ENCODE measurements at regions not wholly inside any gene's neighbourhood (a gene's known extent, or its start where the extent isn't known, plus 50 kb on each side); places are given as distances from the start of the nearest gene placed in this dataset.
A peak's percentile ranks its signal among the peaks of the same experiment; 100 is the strongest.
"Not testable (repeated sequence)": the region's sequence is repeated elsewhere in the genome, so short reads cannot be mapped to it uniquely, and the experiment has no call there.

GRCh38 chr11:107276077-107276476 is 181.5 kb downstream of the CWF19L2 start:
- DNase-seq = no peak

DNA sequence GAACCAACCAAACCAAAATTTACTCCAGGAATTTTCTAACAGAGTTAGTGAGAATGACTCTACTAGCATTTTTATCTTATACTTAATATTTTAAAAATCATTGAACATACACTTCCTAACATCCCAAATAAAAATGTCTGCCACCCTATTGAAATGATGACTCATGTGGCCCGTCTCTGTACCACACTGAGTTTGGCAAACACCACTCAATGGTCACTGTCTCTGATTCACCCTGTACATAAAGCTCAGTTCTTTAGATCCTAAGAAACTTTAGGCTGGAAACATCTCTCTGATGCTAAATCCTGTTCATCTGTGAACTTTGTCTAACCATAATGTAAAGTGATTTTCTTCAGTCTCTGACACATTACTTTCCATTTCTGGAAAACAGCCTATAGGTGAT is 182.0 kb downstream of the CWF19L2 start:
- DNase-seq = peak; percentile 5

GRCh38 chr11:107274138-107274537 is 183.5 kb downstream of the CWF19L2 start:
- DNase-seq = no peak

DNA sequence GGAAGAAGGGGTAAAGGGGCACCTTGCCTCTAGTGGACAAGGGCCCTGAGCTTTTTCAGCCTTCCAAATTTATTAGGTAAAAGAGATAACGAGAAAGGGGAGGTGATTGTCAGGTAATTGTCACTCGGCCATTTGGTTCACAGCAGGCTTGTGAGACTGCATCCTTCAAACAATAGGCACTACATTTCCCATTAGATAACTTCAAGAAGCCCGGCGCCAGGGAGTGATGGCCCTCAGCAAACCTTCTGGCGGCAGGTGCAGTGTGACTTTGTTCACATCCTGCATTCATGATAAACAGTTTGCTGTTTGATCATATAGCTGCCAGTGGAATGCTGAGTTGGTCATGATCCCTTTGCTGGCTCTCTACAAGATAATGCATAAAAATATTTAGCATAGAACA is 185.1 kb downstream of the CWF19L2 start:
- no peak for DNase-seq

GRCh38 chr11:107271425-107271824 is 186.2 kb downstream of the CWF19L2 start:
- DNase-seq = no peak

DNA sequence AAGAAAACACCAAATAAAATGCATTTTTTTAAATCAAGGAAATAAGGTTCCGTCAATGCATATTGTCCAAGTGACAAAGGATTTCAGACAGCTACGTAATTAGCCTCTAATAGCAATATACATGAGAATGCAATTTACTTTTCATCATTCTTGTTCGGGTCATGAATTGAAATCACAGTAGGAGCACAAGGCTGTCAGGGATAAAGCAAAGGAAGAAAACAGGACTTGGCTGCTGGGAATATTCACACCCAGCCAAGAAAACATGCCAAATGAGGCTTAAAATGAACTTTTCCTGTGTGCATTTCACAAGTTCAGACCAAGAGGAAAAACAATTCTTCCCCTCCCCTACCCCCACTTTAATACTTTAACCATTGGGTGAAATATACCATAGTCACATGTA is 188.6 kb downstream of the CWF19L2 start:
- DNase-seq = no peak

- DNase-seq = no peak
These were observed 191.2 kb downstream of the CWF19L2 start for GRCh38 chr11:107266455-107266854.

DNA sequence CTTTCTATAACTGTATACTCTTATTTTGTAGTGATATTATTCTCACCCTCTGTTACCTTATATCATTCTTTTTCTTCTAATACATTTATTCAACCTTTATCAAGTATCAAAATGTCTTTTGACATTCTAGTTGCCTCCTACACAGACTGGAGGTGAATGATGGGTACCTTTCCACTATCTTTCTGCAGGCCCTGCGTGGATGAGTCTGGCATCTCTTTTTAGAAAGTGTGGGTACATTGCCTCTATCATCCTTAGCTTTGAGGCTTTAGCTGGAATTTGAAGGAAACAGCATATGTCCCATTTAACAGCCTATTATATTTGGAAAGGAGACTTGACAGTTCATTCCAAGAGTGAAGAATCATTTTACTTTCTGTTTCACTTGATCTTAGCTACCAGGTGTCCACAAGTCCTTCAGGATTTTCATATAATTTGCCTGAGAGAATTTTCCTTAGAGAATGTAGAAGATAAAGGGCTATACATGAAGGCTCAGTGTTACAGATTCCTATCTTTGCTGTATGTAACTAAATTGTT is 192.0 kb downstream of the CWF19L2 start:
- no peak for DNase-seq

GRCh38 chr11:107263844-107264563 is 193.6 kb downstream of the CWF19L2 start:
- DNase-seq = no peak

DNA sequence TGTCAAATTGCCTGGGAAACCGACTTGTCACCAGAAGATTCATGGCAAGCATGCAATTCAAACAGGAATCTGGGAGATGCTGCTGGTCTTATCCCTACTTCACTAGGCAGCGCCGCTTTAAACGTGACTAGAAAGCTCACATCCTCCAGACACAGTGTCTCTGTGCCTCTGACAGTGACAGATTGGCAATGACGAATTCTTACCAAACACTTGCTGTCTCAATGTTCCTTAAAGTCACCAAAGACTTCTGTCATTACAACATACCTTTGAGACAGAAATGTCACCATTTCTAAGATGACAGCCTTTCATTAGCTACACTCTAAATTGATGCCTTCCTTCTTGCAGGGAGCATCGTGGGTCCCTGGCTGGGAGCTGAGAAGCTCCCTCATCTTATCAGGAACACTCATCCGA is 197.8 kb downstream of the CWF19L2 start:
- no peak for DNase-seq

GRCh38 chr11:107257710-107258109 is 199.9 kb downstream of the CWF19L2 start:
- DNase-seq = no peak

DNA sequence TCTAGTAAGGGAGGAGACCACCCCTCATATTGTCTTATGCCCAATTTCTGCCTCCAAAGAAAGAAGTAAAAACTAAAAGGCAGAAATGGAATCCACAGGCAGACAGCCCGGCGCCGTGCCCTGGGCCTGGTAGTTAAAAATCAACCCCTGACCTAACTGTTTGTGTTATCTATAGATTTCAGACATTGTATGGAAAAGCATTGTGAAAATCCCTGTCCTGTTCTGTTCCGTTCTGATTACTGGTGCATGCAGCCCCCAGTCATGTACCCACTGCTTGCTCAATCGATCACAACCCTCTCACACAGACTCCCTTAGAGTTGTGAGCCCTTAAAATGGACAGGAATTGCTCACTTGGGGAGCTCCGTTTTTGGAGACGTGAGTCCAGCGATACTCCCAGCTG is 204.0 kb downstream of the CWF19L2 start:
- not testable (repeated sequence) for DNase-seq

- DNase-seq = no peak
These were observed 205.0 kb downstream of the CWF19L2 start for GRCh38 chr11:107252429-107253161.

DNA sequence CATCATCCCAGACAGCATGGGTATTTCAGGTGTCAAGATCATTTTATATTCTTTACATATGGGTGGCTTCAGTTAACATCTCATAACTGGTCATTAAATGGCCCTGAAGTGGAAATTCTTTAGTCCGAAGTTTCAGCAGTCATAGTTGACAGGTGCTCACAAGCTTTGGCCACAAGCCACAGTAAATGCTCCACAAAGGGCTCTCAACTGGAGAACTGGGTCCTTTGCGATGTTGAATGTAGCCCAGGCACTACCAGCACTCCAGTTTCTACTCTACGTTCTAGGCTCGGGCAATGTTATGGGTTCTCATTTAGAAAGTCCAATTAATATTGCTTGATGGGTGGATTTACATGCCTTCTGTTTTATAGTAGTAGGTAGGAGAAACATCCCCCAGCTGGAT is 206.3 kb downstream of the CWF19L2 start:
- DNase-seq = no peak

GRCh38 chr11:107250017-107250416 is 207.6 kb downstream of the CWF19L2 start:
- DNase-seq = no peak

DNA sequence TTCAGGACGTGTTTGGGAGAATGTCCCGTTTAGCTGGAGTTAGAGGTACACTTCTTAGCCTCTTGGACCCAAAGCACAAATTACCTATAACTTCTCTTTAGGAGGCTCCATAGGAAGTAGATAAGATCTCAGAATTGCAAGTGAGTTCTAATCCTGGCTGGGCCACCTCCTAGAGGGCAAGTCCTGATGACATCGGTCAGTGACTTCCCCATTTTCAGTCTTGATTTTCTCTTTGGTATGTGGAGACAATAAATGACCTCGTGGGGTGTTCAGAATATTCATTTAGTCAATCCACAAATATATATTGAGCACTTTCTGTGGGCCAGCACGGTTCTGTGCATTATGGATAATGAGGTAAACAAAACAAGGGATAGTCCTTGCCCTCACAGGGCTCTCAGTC is 208.6 kb downstream of the CWF19L2 start:
- no peak for DNase-seq

DNA sequence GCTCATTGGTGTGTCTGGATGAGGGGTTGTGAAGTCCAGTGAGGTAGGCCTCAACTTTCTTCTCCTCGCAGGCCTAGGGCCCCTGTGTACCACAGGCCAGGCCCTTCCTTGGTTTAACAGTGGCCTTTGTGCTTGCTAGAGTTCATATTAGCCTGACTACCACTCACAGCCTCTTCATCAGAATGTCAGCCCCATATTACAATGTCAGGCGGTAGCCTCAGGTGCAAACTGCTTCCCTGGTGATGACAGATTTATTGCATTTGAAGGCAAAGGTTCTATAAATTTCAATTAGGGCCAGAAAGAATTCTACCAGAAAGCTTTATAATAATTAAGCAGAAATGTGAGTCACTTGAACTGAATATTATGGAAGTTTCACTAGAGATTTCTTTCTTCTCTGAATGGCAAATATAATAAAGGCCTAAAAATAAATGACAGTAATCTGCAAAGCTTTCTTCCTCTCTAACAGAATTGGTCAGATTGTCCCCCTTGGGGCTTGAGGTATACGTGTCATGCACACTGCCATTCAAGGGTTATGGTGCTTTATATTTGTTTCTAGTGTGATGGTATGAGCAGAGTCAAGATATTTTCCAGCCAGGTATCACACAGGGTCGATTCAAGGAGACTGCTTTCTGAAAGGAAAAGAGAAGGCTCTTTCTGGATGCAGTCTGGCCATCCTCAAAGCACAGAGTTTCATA is 210.3 kb downstream of the CWF19L2 start:
- DNase-seq = no peak

DNA sequence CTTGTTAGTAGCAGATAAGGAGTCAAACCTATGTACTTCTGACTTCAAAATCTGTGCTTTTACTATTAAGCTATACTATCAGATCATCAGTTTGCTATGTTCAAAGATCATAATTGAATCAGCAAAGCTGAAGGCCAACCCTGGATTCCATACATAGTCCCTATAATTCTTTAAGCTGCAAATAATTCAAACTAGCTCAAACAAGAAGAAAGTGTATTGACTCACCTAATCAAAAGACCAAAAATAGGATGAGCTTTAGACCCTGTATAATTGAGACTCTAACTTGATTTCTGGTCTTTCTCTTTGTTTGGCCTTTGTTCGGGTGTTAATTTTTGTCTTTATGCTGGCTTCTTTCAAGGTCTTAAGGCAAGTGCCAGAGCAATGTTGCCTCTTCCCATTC is 213.7 kb downstream of the CWF19L2 start:
- DNase-seq = no peak

DNA sequence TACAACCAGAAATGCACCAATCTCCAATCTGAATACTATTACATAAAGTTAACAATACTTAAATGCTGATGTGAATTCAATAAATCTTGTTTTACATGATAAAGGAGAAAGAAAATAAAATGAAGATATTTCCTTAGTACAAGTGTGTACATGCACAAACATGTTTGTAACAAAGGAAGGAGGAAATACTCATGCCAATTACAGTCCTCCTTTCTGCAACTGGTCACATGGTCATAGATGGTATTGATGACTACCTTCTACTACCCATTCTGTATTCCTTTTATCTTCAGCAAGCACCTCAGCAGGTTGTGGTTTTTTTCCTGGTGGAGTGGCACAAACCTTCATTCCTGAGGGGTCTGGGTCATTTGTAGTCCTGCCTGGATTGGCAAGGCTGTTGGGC is 214.2 kb upstream of the GUCY1A2 start:
- no peak for DNase-seq

DNA sequence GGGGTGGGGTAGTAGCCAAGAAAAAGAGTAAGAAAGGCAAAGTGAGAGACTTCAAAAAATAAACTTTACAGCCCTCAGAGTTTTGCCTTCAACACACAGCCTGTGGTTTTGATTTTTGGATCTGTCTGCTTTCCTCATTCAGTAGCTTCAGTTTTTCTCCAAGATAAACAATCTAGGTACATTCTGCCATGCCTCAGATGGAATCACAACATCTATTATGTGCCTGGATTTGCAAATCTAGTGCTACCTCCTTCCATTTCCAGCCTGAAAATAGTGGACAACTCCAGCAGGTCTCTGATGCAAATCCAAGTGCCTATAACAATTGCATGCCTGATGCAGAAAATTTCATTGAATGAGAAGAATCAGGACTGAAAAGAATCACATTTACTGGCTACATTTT is 206.6 kb upstream of the GUCY1A2 start:
- no peak for DNase-seq

DNA sequence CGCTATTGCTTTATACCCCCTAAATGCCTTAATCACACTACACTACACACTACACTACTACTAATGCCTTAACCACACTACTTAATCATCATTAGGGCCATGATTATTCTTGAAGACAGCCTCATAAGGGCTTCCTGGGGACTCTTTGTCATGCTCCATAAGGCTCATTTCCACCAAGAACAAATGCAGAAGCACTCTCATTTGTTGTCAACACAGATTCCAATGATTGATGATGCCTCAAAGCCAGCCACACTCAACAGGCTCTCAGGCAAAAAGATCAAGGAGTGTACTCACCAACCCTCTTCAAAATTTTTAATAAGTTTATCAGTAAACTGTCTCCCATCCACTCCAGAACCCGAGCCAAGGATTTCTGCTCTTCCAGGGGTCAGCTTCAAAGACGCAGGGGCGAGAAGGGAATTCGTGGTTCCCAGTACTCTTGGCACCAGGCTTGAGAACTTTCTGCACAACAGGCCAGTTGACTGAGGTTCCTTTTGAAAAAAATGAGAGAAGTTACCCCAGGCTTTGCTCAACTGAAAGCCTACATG is 204.7 kb upstream of the GUCY1A2 start:
- no peak for DNase-seq

- DNase-seq = no peak
These were observed 204.2 kb upstream of the GUCY1A2 start for GRCh38 chr11:107222431-107222830.

- DNase-seq = no peak
These were observed 203.5 kb upstream of the GUCY1A2 start for GRCh38 chr11:107221748-107222285.
